Neural progenitor cell (in vitro differentiated cells): ENCODE measurements at regions not wholly inside any gene's neighbourhood (a gene's known extent, or its start where the extent isn't known, plus 50 kb on each side); places are given as distances from the start of the nearest gene placed in this dataset.

Experiments
- DNase-seq: peaks from one replicate; pipeline ENCODE4 v3.0.0-alpha.2; 2016; ENCODE audit warnings: low spot score
- H2AFZ ChIP-seq: fragments of 200-600 bp; sonication (generic); replicated peaks from 2 replicates; pipeline ENCODE4 v1.6.1; 2016; ENCODE audit warnings: antibody characterized with exemption
- H3F3A ChIP-seq: fragments of 200-600 bp; sonication (generic); 2 replicates; pipeline ENCODE4 v1.6.1; 2016; ENCODE audit warnings: antibody characterized with exemption, low read depth
- H3K27ac ChIP-seq: fragments of 200-600 bp; sonication (generic); 2 replicates; pipeline ENCODE4 v1.5.1; 2016; ENCODE audit warnings: mild to moderate bottlenecking
- H3K27me3 ChIP-seq: fragments of 200-600 bp; sonication (generic); 2 replicates; pipeline ENCODE4 v1.6.1; 2016; ENCODE audit warnings: mild to moderate bottlenecking, moderate library complexity
- H3K36me3 ChIP-seq: fragments of 200-600 bp; sonication (generic); 2 replicates; pipeline ENCODE4 v1.5.1; 2016
- H3K4me1 ChIP-seq: fragments of 200-600 bp; sonication (generic); 2 replicates; pipeline ENCODE4 v1.6.1; 2016; ENCODE audit warnings: mixed run types
- H3K4me2 ChIP-seq: fragments of 200-600 bp; sonication (generic); 2 replicates; pipeline ENCODE4 v1.6.1; 2016
- H3K4me3 ChIP-seq: fragments of 200-600 bp; sonication (generic); 2 replicates; pipeline ENCODE4 v1.5.1; 2016
- H3K79me2 ChIP-seq: fragments of 200-600 bp; sonication (generic); 2 replicates; pipeline ENCODE4 v1.6.1; 2016; ENCODE audit warnings: low read depth
- H3K9ac ChIP-seq: fragments of 200-600 bp; sonication (generic); 2 replicates; pipeline ENCODE4 v1.6.1; 2016
- H3K9me3 ChIP-seq: fragments of 200-600 bp; sonication (generic); 2 replicates; pipeline ENCODE4 v1.5.1; 2016; ENCODE audit warnings: low read depth
- H4K20me1 ChIP-seq: fragments of 200-600 bp; sonication (generic); 2 replicates; pipeline ENCODE4 v1.6.1; 2016; ENCODE audit warnings: low read depth
- H3K27ac Mint-ChIP-seq: 3 replicates; pipeline ENCODE4 v1.8.0; 2021; ENCODE audit warnings: mixed read lengths
- H3K27me3 Mint-ChIP-seq: 2 replicates; pipeline ENCODE4 v1.8.0; 2022; ENCODE audit warnings: low read depth, mild to moderate bottlenecking, inconsistent platforms, moderate library complexity, mixed read lengths; ENCODE audit not compliant: insufficient read depth
- H3K36me3 Mint-ChIP-seq: 3 replicates; pipeline ENCODE4 v1.8.0; 2021; ENCODE audit warnings: mixed read lengths
- H3K4me1 Mint-ChIP-seq: 3 replicates; pipeline ENCODE4 v1.8.0; 2021; ENCODE audit warnings: mixed read lengths
- H3K4me3 Mint-ChIP-seq: 3 replicates; pipeline ENCODE4 v1.8.0; 2021; ENCODE audit warnings: mild to moderate bottlenecking, moderate library complexity, mixed read lengths
- H3K9me3 Mint-ChIP-seq: 3 replicates; pipeline ENCODE4 v1.8.0; 2020; ENCODE audit warnings: mixed read lengths
- EZH2 ChIP-seq: fragments of 200-600 bp; sonication (generic); IDR thresholded peaks from 2 replicates; pipeline ENCODE4 v1.6.1; 2017; ENCODE audit warnings: antibody characterized with exemption, mild to moderate bottlenecking, moderate library complexity
- EZH2phosphoT487 ChIP-seq: fragments of 200-600 bp; sonication (generic); IDR thresholded peaks from 2 replicates; pipeline ENCODE4 v1.6.1; 2017; ENCODE audit warnings: antibody characterized with exemption
- TF ChIP-seq, protein P1 (sequence below): fragments of 200-600 bp; sonication (generic); IDR thresholded peaks from 2 replicates; pipeline ENCODE4 v1.5.1; 2017; ENCODE audit warnings: antibody characterized with exemption, mild to moderate bottlenecking

DNA sequence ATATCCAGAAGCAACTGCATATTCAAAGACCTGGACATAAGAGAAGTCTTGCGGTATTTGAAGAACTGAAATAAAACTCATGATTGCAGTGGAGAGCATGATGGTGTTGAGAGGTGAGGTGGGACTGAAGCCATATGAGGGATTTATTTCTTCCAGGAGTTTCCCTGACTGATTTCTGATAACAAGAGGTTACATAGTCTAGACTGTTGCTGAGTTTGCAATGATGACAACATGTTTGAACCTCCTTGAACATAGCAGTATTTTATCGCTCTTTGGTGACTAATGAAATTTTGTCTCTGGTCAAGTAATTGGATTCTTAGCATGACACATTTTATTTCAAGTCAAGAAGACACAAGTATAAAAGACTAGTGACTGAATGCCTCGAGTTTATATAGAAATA, 61.8 kb downstream of the ACTBL2 start:
- no peaks in the 10 kb centered on the region for H3K9me3 Mint-ChIP-seq
- peaks cover 4% of the 10 kb centered on the region for H3K4me1 Mint-ChIP-seq
- no peaks in the 10 kb centered on the region for H3K36me3 Mint-ChIP-seq
- Histone ChIP-seq H3K79me2 (no peaks in the 10 kb centered on the region), H3K27ac (no peak overlapping the region), H3K9me3 (no peaks in the 10 kb centered on the region), H3K27me3 (no peaks in the 10 kb centered on the region), H3K9ac (no peak overlapping the region), H3F3A (no peaks in the 10 kb centered on the region), H3K4me3 (no peak overlapping the region), H3K4me1 (no peaks in the 10 kb centered on the region), H2AFZ (no peak overlapping the region), H3K4me2 (no peak overlapping the region), H4K20me1 (no peaks in the 10 kb centered on the region), H3K36me3 (no peaks in the 10 kb centered on the region)
- H3K27ac Mint-ChIP-seq = no peak overlapping the region
- no peak for DNase-seq
- H3K27me3 Mint-ChIP-seq = peaks cover 4% of the 10 kb centered on the region
- TF ChIP-seq EZH2 = no peak
- TF ChIP-seq EZH2phosphoT487 = no peak
- TF ChIP-seq, protein P1, sequence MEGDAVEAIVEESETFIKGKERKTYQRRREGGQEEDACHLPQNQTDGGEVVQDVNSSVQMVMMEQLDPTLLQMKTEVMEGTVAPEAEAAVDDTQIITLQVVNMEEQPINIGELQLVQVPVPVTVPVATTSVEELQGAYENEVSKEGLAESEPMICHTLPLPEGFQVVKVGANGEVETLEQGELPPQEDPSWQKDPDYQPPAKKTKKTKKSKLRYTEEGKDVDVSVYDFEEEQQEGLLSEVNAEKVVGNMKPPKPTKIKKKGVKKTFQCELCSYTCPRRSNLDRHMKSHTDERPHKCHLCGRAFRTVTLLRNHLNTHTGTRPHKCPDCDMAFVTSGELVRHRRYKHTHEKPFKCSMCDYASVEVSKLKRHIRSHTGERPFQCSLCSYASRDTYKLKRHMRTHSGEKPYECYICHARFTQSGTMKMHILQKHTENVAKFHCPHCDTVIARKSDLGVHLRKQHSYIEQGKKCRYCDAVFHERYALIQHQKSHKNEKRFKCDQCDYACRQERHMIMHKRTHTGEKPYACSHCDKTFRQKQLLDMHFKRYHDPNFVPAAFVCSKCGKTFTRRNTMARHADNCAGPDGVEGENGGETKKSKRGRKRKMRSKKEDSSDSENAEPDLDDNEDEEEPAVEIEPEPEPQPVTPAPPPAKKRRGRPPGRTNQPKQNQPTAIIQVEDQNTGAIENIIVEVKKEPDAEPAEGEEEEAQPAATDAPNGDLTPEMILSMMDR = no peak
- no peak overlapping the region for H3K4me3 Mint-ChIP-seq

DNA sequence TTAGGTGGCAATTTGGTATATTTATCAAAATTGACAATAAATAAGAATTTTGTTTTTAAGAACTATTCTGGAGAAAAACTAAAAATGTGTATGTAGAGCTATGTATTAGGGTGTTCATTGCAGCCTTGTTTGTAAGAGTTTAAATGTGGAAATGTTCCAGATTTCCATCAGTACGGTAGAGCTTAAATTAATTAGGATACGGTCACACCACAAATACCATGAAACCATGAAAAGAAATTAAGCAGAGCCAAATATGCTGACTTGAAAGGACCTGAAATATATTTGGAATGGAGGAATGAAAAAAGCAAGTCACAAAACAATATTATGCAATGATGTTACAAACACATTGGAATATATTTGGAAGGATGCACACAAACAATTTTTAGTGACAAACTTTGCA, 64.6 kb downstream of the ACTBL2 start:
- Histone ChIP-seq H3K4me2 (no peak overlapping the region), H3K9me3 (no peaks in the 10 kb centered on the region), H3K36me3 (no peaks in the 10 kb centered on the region), H3K4me3 (no peak overlapping the region), H3K27ac (no peak overlapping the region), H3K79me2 (no peaks in the 10 kb centered on the region), H3K27me3 (no peaks in the 10 kb centered on the region), H4K20me1 (no peaks in the 10 kb centered on the region), H3K9ac (no peak overlapping the region), H3F3A (no peaks in the 10 kb centered on the region), H3K4me1 (no peaks in the 10 kb centered on the region), H2AFZ (no peak overlapping the region)
- Mint-ChIP-seq H3K27me3 (no peaks in the 10 kb centered on the region), H3K9me3 (no peaks in the 10 kb centered on the region), H3K27ac (no peak overlapping the region), H3K36me3 (no peaks in the 10 kb centered on the region), H3K4me1 (peaks cover 4% of the 10 kb centered on the region), H3K4me3 (no peak overlapping the region)
- DNase-seq = no peak
- TF ChIP-seq EZH2 (no peak), EZH2phosphoT487 (no peak)
- TF ChIP-seq, protein P1 = no peak

DNA sequence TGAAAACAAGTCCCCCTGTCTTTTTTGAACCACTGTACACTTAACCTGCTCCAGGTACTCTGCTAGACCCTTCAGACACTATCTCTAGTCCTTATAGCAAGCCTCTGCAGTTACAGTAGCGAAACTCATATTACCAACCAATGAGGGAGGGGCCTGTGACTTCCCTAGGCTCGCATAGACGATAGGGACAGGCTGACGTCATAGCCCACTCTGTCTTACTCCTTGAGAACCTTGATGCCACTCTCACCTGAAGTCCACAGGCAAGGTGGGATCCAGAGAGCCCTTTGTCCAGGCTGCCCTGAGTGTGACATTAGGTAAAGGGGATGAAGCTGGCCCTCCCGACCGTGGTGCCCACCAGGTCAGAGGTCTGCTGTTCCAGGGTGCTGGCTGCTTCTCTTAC, 65.3 kb downstream of the ACTBL2 start:
- TF ChIP-seq EZH2phosphoT487 (no peak), EZH2 (no peak)
- TF ChIP-seq, protein P1 = no peak
- no peak overlapping the region for H3K27ac Mint-ChIP-seq
- Histone ChIP-seq H4K20me1 (no peaks in the 10 kb centered on the region), H3K4me1 (no peaks in the 10 kb centered on the region), H2AFZ (no peak overlapping the region), H3K79me2 (no peaks in the 10 kb centered on the region), H3K9ac (no peak overlapping the region), H3F3A (no peaks in the 10 kb centered on the region), H3K4me2 (no peak overlapping the region), H3K27me3 (no peaks in the 10 kb centered on the region), H3K9me3 (no peaks in the 10 kb centered on the region), H3K36me3 (no peaks in the 10 kb centered on the region), H3K27ac (no peak overlapping the region), H3K4me3 (no peak overlapping the region)
- no peaks in the 10 kb centered on the region for H3K27me3 Mint-ChIP-seq
- DNase-seq = no peak
- peaks cover 4% of the 10 kb centered on the region for H3K4me1 Mint-ChIP-seq
- no peaks in the 10 kb centered on the region for H3K36me3 Mint-ChIP-seq
- no peak overlapping the region for H3K4me3 Mint-ChIP-seq
- no peaks in the 10 kb centered on the region for H3K9me3 Mint-ChIP-seq
